ENCODE measurements at regions not wholly inside any gene's neighbourhood (a gene's known extent, or its start where the extent isn't known, plus 50 kb on each side); places are given as distances from the start of the nearest gene placed in this dataset.

- ChIA-PET CTCF (no interaction called here), POLR2A (no interaction called here), RAD21 (ENCODE audit: low non-redundant PET in 1 of 2, low total read pairs in 2 of 2, uncharacterized antibody in 2 of 2, unreplicated experiment in 2 of 2) (no interaction called here)
- no TSS peak for BruUV-seq (replicated peaks)
- no peak overlapping the region for H2AFZ ChIP-seq (ENCODE audit: low read depth, low read length, poor library complexity, severe bottlenecking)
- no peak overlapping the region for H3K27ac ChIP-seq (ENCODE audit: low read depth, low read length)
- no peaks in the 10 kb centered on the region for H3K27me3 ChIP-seq (ENCODE audit: insufficient read depth, low read length)
- no peaks in the 10 kb centered on the region for H3K79me2 ChIP-seq (ENCODE audit: insufficient read depth, low read length)
- no peaks in the 10 kb centered on the region for H4K20me1 ChIP-seq (ENCODE audit: insufficient read depth)
- H3K4me1 ChIP-seq (ENCODE audit: control insufficient read depth in 1 of 2, insufficient read depth in 2 of 2, low read length in 2 of 2), result no peaks in the 10 kb centered on the region
- no peaks in the 10 kb centered on the region for H3K9me3 ChIP-seq (ENCODE audit: control insufficient read depth in 1 of 2, insufficient read depth in 1 of 2, low read depth in 1 of 2, low read length in 2 of 2)
- no peak overlapping the region for H3K4me2 ChIP-seq (ENCODE audit: low read length)
- no peak for DNase-seq (ENCODE audit: low read depth, low spot score)
- no peak for ATAC-seq
- H3K9ac ChIP-seq (ENCODE audit: low read length), result no peak overlapping the region
- intact Hi-C loops (cut with micrococcal nuclease), result no loop called here
- TF ChIP-seq EZH2phosphoT487 (IDR thresholded peaks at IDR 0.05; ENCODE audit: borderline replicate concordance) (no peak), EZH2 (IDR thresholded peaks at IDR 0.05) (no peak), TCF7L2 (IDR thresholded peaks at IDR 0.05; ENCODE audit: borderline replicate concordance, extremely low read depth, insufficient read depth, insufficient read length) (no peak), SRF (IDR thresholded peaks at IDR 0.05; ENCODE audit: low read depth) (no peak), SP1 (IDR thresholded peaks at IDR 0.05; ENCODE audit: low read depth) (no peak), REST (IDR thresholded peaks at IDR 0.05; ENCODE audit: low read depth) (no peak), CBX3 (IDR thresholded peaks at IDR 0.05; ENCODE audit: low read depth) (no peak), POLR2A (IDR thresholded peaks at IDR 0.05; ENCODE audit: borderline replicate concordance, extremely low read depth, insufficient read depth, insufficient read length) (no peak), SIN3A (IDR thresholded peaks at IDR 0.05; ENCODE audit: low read depth) (no peak), CEBPB (IDR thresholded peaks at IDR 0.05; ENCODE audit: low read depth) (no peak), YY1 (IDR thresholded peaks at IDR 0.05; ENCODE audit: extremely low read depth, insufficient replicate concordance, low read depth, low read length) (no peak), EGR1 (IDR thresholded peaks at IDR 0.05; ENCODE audit: low read depth) (no peak), ZBTB33 (IDR thresholded peaks at IDR 0.05; ENCODE audit: extremely low read depth, insufficient replicate concordance, low read length) (no peak), FOSL1 (IDR thresholded peaks at IDR 0.05; ENCODE audit: low read depth) (no peak), MAX (IDR thresholded peaks at IDR 0.05) (no peak), POLR2AphosphoS5 (IDR thresholded peaks at IDR 0.05; ENCODE audit: low read depth, low read length) (no peak), ATF3 (IDR thresholded peaks at IDR 0.05) (no peak), ZNF274 (IDR thresholded peaks at IDR 0.05; ENCODE audit: low read depth, low read length) (no peak)
- no peak overlapping the region for H3K4me3 ChIP-seq (replicated peaks in 1 of 2; ENCODE audit: low read depth in 1 of 2, low read length in 2 of 2)
- no peaks in the 10 kb centered on the region for H3K9me2 ChIP-seq (ENCODE audit: insufficient read depth)
- no peaks in the 10 kb centered on the region for H3K36me3 ChIP-seq (ENCODE audit: control insufficient read depth in 1 of 2, insufficient read depth in 2 of 2, low read length in 2 of 2)
These were observed 102.9 kb downstream of the RPS29 start for GRCh38 chr14:49483268-49483667.
